Caco-2 (cell line): ENCODE measurements at regions not wholly inside any gene's neighbourhood (a gene's known extent, or its start where the extent isn't known, plus 50 kb on each side); places are given as distances from the start of the nearest gene placed in this dataset.

Source experiments
- BruUV-seq: library from RNA; stranded (reverse); fragments of 400-500 nt; replicated peaks from 2 replicates; lab custom pipeline; 2021; lab: Mats Ljungman, UMichigan
- CTCF ChIA-PET: fragments of 300-600 bp; sonication (Branson Sonifier 250); formaldehyde crosslinking; loops from one replicate; lab custom pipeline; 2022; ENCODE audit warnings: antibody characterized with exemption; lab: Charles Lee
- POLR2A ChIA-PET: fragments of 300-600 bp; sonication (Branson Sonifier 250); formaldehyde crosslinking; loops from one replicate; lab custom pipeline; 2022; ENCODE audit warnings: antibody characterized with exemption; lab: Charles Lee
- DNase-seq, 2 experiments: peaks; one replicate each; pipeline versions ENCODE4 v3.0.0 to v3.0.0-alpha.2; 2020 to 2022
- H3K27me3 ChIP-seq: replicated peaks from 2 replicates; pipeline ENCODE4 v1.6.0; 2011; ENCODE audit warnings: low read length; ENCODE audit not compliant: control insufficient read depth, insufficient read depth
- H3K36me3 ChIP-seq: 2 replicates; pipeline ENCODE4 v1.5.1; 2011; ENCODE audit warnings: low read length; ENCODE audit not compliant: control insufficient read depth, insufficient read depth
- H3K4me1 ChIP-seq: fragments of 250-450 bp; sonication (Bioruptor Pico); 2 replicates; pipeline ENCODE4 v1.5.1; 2020; ENCODE audit warnings: mild to moderate bottlenecking
- H3K4me3 ChIP-seq: 2 replicates; pipeline ENCODE4 v1.5.1; 2011; ENCODE audit warnings: low read depth, mild to moderate bottlenecking, control low read depth, low read length
- H3K9me3 ChIP-seq: fragments of 250-450 bp; sonication (Bioruptor Pico); 2 replicates; pipeline ENCODE4 v1.5.1; 2020; ENCODE audit warnings: mild to moderate bottlenecking, moderate library complexity
- H3K27ac Mint-ChIP-seq: one replicate; pipeline ENCODE4 v1.8.0; 2022; ENCODE audit warnings: mixed read lengths; ENCODE audit not compliant: unreplicated experiment
- H3K27me3 Mint-ChIP-seq: one replicate; pipeline ENCODE4 v1.8.0; 2022; ENCODE audit warnings: mixed read lengths; ENCODE audit not compliant: insufficient read depth, unreplicated experiment
- H3K36me3 Mint-ChIP-seq: one replicate; pipeline ENCODE4 v1.8.0; 2022; ENCODE audit warnings: mild to moderate bottlenecking, mixed read lengths; ENCODE audit not compliant: insufficient read depth, unreplicated experiment
- H3K4me1 Mint-ChIP-seq: one replicate; pipeline ENCODE4 v1.8.0; 2022; ENCODE audit warnings: low read depth, mixed read lengths; ENCODE audit not compliant: unreplicated experiment
- H3K4me3 Mint-ChIP-seq: one replicate; pipeline ENCODE4 v1.8.0; 2022; ENCODE audit warnings: mild to moderate bottlenecking, moderate library complexity, mixed read lengths; ENCODE audit not compliant: unreplicated experiment
- H3K9me3 Mint-ChIP-seq: one replicate; pipeline ENCODE4 v1.8.0; 2022; ENCODE audit warnings: mixed read lengths; ENCODE audit not compliant: unreplicated experiment
- intact Hi-C: fragments of 100-400 bp; cut with micrococcal nuclease; formaldehyde crosslinking; loops from one replicate; pipeline ENCODE4 v1.10.0; 2022; ENCODE audit not compliant: unreplicated experiment
- TF ChIP-seq, protein P1 (sequence below), 2 experiments: fragments of 200-600 bp in 1 of 2; IDR thresholded peaks; 1 replicate in 1 of 2; 2 replicates in 1 of 2; pipeline versions ENCODE4 v1.5.1 to v1.8.0; 2011 to 2022; ENCODE audit warnings: antibody characterized with exemption in 1 of 2, control low read depth in 1 of 2, inconsistent platforms in 1 of 2, low read depth in 1 of 2, low read length in 1 of 2, mild to moderate bottlenecking in 1 of 2, moderate library complexity in 1 of 2; ENCODE audit not compliant: insufficient read depth in 1 of 2, severe bottlenecking in 1 of 2, unreplicated experiment in 1 of 2

DNA sequence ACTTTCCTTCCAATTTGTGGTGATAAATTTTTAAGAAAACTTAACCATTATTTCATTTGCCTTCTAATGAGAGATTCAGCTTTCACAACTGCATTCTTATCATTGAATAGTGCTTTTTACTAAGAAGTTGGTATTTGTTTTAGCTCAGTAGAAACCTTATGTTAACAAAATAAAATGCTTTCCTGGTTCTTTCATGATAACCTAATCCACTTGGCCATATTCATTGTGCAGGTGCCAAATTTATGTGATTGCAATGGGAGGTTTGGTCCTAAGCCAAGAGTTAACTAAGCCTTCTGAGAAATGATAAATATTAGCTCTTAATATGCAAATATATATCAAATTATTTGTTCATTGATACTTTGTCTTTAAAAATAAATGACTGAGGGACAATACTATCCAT lies 141.1 kb upstream of the TLE4 start:
- H3K36me3 ChIP-seq, result no peaks in the 10 kb centered on the region
- no peaks in the 10 kb centered on the region for H3K4me1 ChIP-seq
- ChIA-PET POLR2A (no interaction called here), CTCF (no interaction called here)
- Mint-ChIP-seq H3K27ac (no peak overlapping the region), H3K4me1 (no peaks in the 10 kb centered on the region), H3K27me3 (no peaks in the 10 kb centered on the region), H3K9me3 (no peaks in the 10 kb centered on the region), H3K36me3 (no peaks in the 10 kb centered on the region), H3K4me3 (no peak overlapping the region)
- H3K27me3 ChIP-seq, result no peaks in the 10 kb centered on the region
- no peaks in the 10 kb centered on the region for H3K9me3 ChIP-seq
- H3K4me3 ChIP-seq, result no peak overlapping the region
- DNase-seq, result no peak
- BruUV-seq, result no TSS peak
- intact Hi-C loops, result no loop called here
- TF ChIP-seq, protein P1, sequence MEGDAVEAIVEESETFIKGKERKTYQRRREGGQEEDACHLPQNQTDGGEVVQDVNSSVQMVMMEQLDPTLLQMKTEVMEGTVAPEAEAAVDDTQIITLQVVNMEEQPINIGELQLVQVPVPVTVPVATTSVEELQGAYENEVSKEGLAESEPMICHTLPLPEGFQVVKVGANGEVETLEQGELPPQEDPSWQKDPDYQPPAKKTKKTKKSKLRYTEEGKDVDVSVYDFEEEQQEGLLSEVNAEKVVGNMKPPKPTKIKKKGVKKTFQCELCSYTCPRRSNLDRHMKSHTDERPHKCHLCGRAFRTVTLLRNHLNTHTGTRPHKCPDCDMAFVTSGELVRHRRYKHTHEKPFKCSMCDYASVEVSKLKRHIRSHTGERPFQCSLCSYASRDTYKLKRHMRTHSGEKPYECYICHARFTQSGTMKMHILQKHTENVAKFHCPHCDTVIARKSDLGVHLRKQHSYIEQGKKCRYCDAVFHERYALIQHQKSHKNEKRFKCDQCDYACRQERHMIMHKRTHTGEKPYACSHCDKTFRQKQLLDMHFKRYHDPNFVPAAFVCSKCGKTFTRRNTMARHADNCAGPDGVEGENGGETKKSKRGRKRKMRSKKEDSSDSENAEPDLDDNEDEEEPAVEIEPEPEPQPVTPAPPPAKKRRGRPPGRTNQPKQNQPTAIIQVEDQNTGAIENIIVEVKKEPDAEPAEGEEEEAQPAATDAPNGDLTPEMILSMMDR (IDR thresholded peaks at IDR 0.05; ENCODE audit: insufficient read depth in 1 of 2, low read depth in 1 of 2, low read length in 1 of 2, severe bottlenecking in 1 of 2, unreplicated experiment in 1 of 2), result no peak

DNA sequence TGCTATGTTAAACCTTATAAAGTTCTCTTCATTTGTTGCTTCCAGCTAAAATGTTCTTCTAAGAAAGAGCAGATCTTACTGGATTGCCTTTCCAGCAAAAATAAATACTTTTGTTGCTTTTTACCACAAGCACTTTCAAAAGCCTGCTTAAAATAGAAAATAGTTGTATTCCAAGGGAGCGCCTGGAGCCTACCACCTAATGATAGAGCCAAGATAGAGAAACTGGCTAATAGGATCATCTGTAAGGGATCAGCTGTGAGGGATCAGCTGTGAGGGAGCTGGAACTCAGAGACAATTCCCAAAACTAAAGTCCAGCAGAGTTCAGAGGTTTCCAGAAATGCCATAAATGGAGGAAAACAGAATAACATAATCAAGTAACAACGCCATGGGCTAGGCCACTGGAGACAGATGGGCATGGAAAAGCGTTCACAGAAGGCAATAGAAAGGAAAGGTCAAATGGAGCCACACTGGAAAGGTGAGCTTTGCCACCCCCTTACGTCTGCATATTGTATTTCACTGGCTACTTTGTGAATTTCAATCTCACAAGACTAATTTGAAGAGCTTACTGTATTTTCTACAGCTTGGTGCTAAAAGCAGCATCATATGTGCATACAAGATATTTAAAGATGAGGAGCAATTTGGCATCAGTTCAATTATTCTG lies 140.6 kb upstream of the TLE4 start:
- Mint-ChIP-seq H3K9me3 (no peaks in the 10 kb centered on the region), H3K27me3 (no peaks in the 10 kb centered on the region), H3K27ac (no peak overlapping the region), H3K4me3 (no peak overlapping the region), H3K36me3 (no peaks in the 10 kb centered on the region), H3K4me1 (no peaks in the 10 kb centered on the region)
- Histone ChIP-seq H3K27me3 (no peaks in the 10 kb centered on the region), H3K4me3 (no peak overlapping the region), H3K4me1 (no peaks in the 10 kb centered on the region), H3K9me3 (no peaks in the 10 kb centered on the region), H3K36me3 (no peaks in the 10 kb centered on the region)
- ChIA-PET CTCF (no interaction called here), POLR2A (no interaction called here)
- TF ChIP-seq, protein P1 (IDR thresholded peaks at IDR 0.05; ENCODE audit: insufficient read depth in 1 of 2, low read depth in 1 of 2, low read length in 1 of 2, severe bottlenecking in 1 of 2, unreplicated experiment in 1 of 2), result no peak
- intact Hi-C loops, result no loop called here
- BruUV-seq, result no TSS peak
- no peak for DNase-seq

DNA sequence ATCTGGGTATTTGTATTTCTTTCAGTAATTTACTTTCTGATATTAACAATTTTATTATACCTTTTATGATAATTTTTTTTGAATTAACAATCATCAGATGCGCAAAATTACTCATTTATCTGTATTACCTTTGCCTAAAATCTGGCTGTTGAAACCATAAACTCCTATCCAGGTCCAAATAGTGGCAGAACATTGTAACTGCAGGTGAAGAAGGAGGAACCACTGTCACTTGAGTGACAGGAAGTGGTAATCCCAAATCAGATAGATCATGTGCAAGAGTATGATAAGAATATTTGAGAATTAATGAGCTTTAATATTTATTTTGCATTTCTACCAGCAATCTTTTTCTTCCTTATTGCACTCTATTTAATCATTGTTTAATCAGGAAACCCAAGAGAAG lies 139.3 kb upstream of the TLE4 start:
- ChIA-PET POLR2A (no interaction called here), CTCF (no interaction called here)
- H3K4me3 Mint-ChIP-seq, result no peak overlapping the region
- Histone ChIP-seq H3K36me3 (no peaks in the 10 kb centered on the region), H3K27me3 (no peaks in the 10 kb centered on the region), H3K4me3 (no peak overlapping the region), H3K4me1 (no peaks in the 10 kb centered on the region), H3K9me3 (no peaks in the 10 kb centered on the region)
- no peaks in the 10 kb centered on the region for H3K27me3 Mint-ChIP-seq
- H3K27ac Mint-ChIP-seq, result no peak overlapping the region
- no peak for DNase-seq
- H3K4me1 Mint-ChIP-seq, result no peaks in the 10 kb centered on the region
- H3K9me3 Mint-ChIP-seq, result no peaks in the 10 kb centered on the region
- H3K36me3 Mint-ChIP-seq, result no peaks in the 10 kb centered on the region
- TF ChIP-seq, protein P1 (IDR thresholded peaks at IDR 0.05; ENCODE audit: insufficient read depth in 1 of 2, low read depth in 1 of 2, low read length in 1 of 2, severe bottlenecking in 1 of 2, unreplicated experiment in 1 of 2), result no peak
- intact Hi-C loops, result no loop called here
- no TSS peak for BruUV-seq
